OCI-LY7 (cell line): ENCODE measurements at regions not wholly inside any gene's neighbourhood (a gene's known extent, or its start where the extent isn't known, plus 50 kb on each side); places are given as distances from the start of the nearest gene placed in this dataset.

Experiments used
- EZH2phosphoT487 ChIP-seq: fragments of 200-600 bp; sonication (generic); IDR thresholded peaks from 2 replicates; pipeline ENCODE4 v1.6.1; 2018; ENCODE audit warnings: low read depth, borderline replicate concordance, mild to moderate bottlenecking, mixed run types, antibody characterized with exemption, low read length, moderate library complexity, mixed read lengths
- TF ChIP-seq, protein P1 (sequence below): fragments of 200-600 bp; sonication (generic); conservative IDR thresholded peaks from 2 replicates; pipeline ENCODE4 v1.5.1; 2014; ENCODE audit warnings: mild to moderate bottlenecking, antibody characterized with exemption, low read length, moderate library complexity, mixed read lengths

DNA sequence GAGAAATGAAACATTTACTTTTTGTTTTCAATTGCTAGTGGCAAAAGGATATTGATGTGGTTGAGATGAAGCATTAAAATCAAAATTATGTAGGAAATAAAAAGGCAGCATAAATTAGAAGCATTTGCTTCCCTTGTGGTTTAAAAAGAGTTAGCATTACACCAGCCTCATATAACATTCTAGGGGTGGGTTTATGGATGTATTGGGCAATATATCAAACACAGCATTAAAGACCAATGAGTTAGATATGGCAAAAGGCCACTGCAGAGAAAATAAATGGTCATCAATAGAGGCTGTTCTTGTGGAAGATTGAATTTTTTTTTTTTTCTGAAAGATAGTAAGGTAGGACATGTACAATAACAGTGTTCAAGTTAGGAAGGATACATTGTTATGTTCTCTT lies 473.0 kb downstream of the TLR4 start:
- TF ChIP-seq, protein P1, sequence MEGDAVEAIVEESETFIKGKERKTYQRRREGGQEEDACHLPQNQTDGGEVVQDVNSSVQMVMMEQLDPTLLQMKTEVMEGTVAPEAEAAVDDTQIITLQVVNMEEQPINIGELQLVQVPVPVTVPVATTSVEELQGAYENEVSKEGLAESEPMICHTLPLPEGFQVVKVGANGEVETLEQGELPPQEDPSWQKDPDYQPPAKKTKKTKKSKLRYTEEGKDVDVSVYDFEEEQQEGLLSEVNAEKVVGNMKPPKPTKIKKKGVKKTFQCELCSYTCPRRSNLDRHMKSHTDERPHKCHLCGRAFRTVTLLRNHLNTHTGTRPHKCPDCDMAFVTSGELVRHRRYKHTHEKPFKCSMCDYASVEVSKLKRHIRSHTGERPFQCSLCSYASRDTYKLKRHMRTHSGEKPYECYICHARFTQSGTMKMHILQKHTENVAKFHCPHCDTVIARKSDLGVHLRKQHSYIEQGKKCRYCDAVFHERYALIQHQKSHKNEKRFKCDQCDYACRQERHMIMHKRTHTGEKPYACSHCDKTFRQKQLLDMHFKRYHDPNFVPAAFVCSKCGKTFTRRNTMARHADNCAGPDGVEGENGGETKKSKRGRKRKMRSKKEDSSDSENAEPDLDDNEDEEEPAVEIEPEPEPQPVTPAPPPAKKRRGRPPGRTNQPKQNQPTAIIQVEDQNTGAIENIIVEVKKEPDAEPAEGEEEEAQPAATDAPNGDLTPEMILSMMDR, result no peak
- no peak for TF ChIP-seq EZH2phosphoT487
